ENCODE measurements at regions not wholly inside any gene's neighbourhood (a gene's known extent, or its start where the extent isn't known, plus 50 kb on each side); places are given as distances from the start of the nearest gene placed in this dataset.

- no peak overlapping the region for H3K27ac ChIP-seq (ENCODE audit: insufficient read depth, low read length)
- TF ChIP-seq EZH2 (IDR thresholded peaks at IDR 0.05; ENCODE audit: low read length, missing control alignments): no peak
- no peak for TF ChIP-seq CTCF (conservative IDR thresholded peaks at IDR 0.05 in 1 of 2, IDR thresholded peaks at IDR 0.05 in 1 of 2; ENCODE audit: low read depth in 1 of 2, low read length in 2 of 2)
- DNase-seq (ENCODE audit: low read depth in 2 of 2): no peak
- H2AFZ ChIP-seq (ENCODE audit: low read length): no peak overlapping the region
- no peak overlapping the region for H3K4me3 ChIP-seq (replicated peaks in 1 of 4; ENCODE audit: control extremely low read depth in 1 of 4, insufficient read depth in 1 of 4, low read depth in 3 of 4, low read length in 4 of 4)
- no peaks in the 10 kb centered on the region for H3K79me2 ChIP-seq (ENCODE audit: control insufficient read depth, insufficient read depth, low read length)
- H3K4me1 ChIP-seq (ENCODE audit: control insufficient read depth, extremely low read depth, insufficient read depth, low read length): no peaks in the 10 kb centered on the region
- no peak overlapping the region for H3K9ac ChIP-seq (ENCODE audit: insufficient read depth, low read length)
- no peak overlapping the region for H3K4me2 ChIP-seq (ENCODE audit: extremely low read depth, insufficient read depth, low read length)
- H3K36me3 ChIP-seq (ENCODE audit: control insufficient read depth, insufficient read depth, low read length): no peaks in the 10 kb centered on the region
- no peaks in the 10 kb centered on the region for H3K9me3 ChIP-seq (ENCODE audit: control insufficient read depth, insufficient read depth, low read depth, low read length)
- H3K27me3 ChIP-seq (ENCODE audit: control insufficient read depth, insufficient read depth, low read length): no peaks in the 10 kb centered on the region
- H4K20me1 ChIP-seq (ENCODE audit: control insufficient read depth, extremely low read depth, insufficient read depth, low read length): no peaks in the 10 kb centered on the region
These were observed 162.5 kb downstream of the MED10 start for GRCh38 chr5:6215891-6216290.

DNA sequence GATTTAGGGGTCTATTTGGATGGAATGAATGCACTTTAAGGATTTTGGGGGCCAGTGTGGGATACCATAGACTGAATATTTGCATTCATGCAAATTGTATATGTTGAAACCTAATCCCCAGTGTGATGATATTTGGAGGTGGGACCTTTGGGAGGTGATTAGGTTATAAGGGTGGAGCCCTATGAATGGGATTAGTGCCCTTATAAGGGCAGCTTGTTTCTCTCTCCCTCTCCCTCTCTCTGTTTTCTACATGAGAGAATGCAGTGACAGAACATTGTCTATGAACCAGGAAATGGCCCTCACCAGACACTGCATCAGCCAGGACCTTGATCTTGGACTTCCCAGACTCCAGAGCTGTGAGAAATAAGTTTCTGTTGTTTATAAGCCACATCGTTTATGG lies 166.1 kb downstream of the MED10 start:
- Histone ChIP-seq H3K4me1 (ENCODE audit: control insufficient read depth, extremely low read depth, insufficient read depth, low read length) (no peaks in the 10 kb centered on the region), H3K4me3 (replicated peaks in 1 of 4; ENCODE audit: control extremely low read depth in 1 of 4, insufficient read depth in 1 of 4, low read depth in 3 of 4, low read length in 4 of 4) (no peak overlapping the region), H3K79me2 (ENCODE audit: control insufficient read depth, insufficient read depth, low read length) (no peaks in the 10 kb centered on the region), H3K9me3 (ENCODE audit: control insufficient read depth, insufficient read depth, low read depth, low read length) (no peaks in the 10 kb centered on the region), H3K27ac (ENCODE audit: insufficient read depth, low read length) (no peak overlapping the region), H2AFZ (ENCODE audit: low read length) (no peak overlapping the region), H4K20me1 (ENCODE audit: control insufficient read depth, extremely low read depth, insufficient read depth, low read length) (no peaks in the 10 kb centered on the region), H3K27me3 (ENCODE audit: control insufficient read depth, insufficient read depth, low read length) (no peaks in the 10 kb centered on the region), H3K9ac (ENCODE audit: insufficient read depth, low read length) (no peak overlapping the region), H3K36me3 (ENCODE audit: control insufficient read depth, insufficient read depth, low read length) (no peaks in the 10 kb centered on the region), H3K4me2 (ENCODE audit: extremely low read depth, insufficient read depth, low read length) (no peak overlapping the region)
- no peak for DNase-seq (ENCODE audit: low read depth in 2 of 2)
- no peak for TF ChIP-seq EZH2 (IDR thresholded peaks at IDR 0.05; ENCODE audit: low read length, missing control alignments)
- TF ChIP-seq CTCF (conservative IDR thresholded peaks at IDR 0.05 in 1 of 2, IDR thresholded peaks at IDR 0.05 in 1 of 2; ENCODE audit: low read depth in 1 of 2, low read length in 2 of 2): no peak

DNA sequence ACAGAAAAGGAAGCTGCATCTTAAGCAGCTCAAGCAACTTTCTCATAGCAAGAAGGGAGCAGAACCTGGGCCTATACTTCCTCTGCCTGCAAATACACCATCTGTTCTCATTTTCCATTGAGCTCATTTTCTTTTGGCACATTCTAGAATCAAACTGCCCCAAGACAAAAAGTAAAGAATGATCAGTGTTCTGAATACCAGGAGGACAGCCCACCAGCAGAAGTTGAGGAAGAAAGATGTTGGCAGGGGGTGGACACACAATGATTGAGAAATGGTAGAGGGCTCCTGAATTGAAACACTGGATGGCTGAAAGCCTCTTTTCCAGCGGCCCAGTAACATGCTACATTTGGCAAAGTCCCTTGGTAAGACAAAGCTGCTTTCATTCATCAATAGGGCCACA lies 171.8 kb downstream of the MED10 start:
- no peaks in the 10 kb centered on the region for H3K9me3 ChIP-seq (ENCODE audit: control insufficient read depth, insufficient read depth, low read depth, low read length)
- H3K27me3 ChIP-seq (ENCODE audit: control insufficient read depth, insufficient read depth, low read length): no peaks in the 10 kb centered on the region
- no peaks in the 10 kb centered on the region for H3K36me3 ChIP-seq (ENCODE audit: control insufficient read depth, insufficient read depth, low read length)
- no peak overlapping the region for H3K27ac ChIP-seq (ENCODE audit: insufficient read depth, low read length)
- H3K4me3 ChIP-seq (replicated peaks in 1 of 4; ENCODE audit: control extremely low read depth in 1 of 4, insufficient read depth in 1 of 4, low read depth in 3 of 4, low read length in 4 of 4): no peak overlapping the region
- H3K4me2 ChIP-seq (ENCODE audit: extremely low read depth, insufficient read depth, low read length): no peak overlapping the region
- no peaks in the 10 kb centered on the region for H3K4me1 ChIP-seq (ENCODE audit: control insufficient read depth, extremely low read depth, insufficient read depth, low read length)
- no peak overlapping the region for H3K9ac ChIP-seq (ENCODE audit: insufficient read depth, low read length)
- no peak for DNase-seq (ENCODE audit: low read depth in 2 of 2)
- H2AFZ ChIP-seq (ENCODE audit: low read length): no peak overlapping the region
- H4K20me1 ChIP-seq (ENCODE audit: control insufficient read depth, extremely low read depth, insufficient read depth, low read length): no peaks in the 10 kb centered on the region
- no peaks in the 10 kb centered on the region for H3K79me2 ChIP-seq (ENCODE audit: control insufficient read depth, insufficient read depth, low read length)
- no peak for TF ChIP-seq EZH2 (IDR thresholded peaks at IDR 0.05; ENCODE audit: low read length, missing control alignments)
- TF ChIP-seq CTCF (conservative IDR thresholded peaks at IDR 0.05 in 1 of 2, IDR thresholded peaks at IDR 0.05 in 1 of 2; ENCODE audit: low read depth in 1 of 2, low read length in 2 of 2): no peak

All from fibroblast of lung (primary cell).